HG02571 (cell line): ENCODE measurements at regions not wholly inside any gene's neighbourhood (a gene's known extent, or its start where the extent isn't known, plus 50 kb on each side); places are given as distances from the start of the nearest gene placed in this dataset.
A peak's percentile ranks its signal among the peaks of the same experiment; 100 is the strongest.
"Not testable (repeated sequence)": the region's sequence is repeated elsewhere in the genome, so short reads cannot be mapped to it uniquely, and the experiment has no call there.

Experiments
- ATAC-seq: cut with Tn5 transposase; IDR thresholded peaks from one replicate; pipeline ENCODE4 v1.9.1; 2021; ENCODE audit warnings: mild to moderate bottlenecking, moderate library complexity; ENCODE audit not compliant: unreplicated experiment

DNA sequence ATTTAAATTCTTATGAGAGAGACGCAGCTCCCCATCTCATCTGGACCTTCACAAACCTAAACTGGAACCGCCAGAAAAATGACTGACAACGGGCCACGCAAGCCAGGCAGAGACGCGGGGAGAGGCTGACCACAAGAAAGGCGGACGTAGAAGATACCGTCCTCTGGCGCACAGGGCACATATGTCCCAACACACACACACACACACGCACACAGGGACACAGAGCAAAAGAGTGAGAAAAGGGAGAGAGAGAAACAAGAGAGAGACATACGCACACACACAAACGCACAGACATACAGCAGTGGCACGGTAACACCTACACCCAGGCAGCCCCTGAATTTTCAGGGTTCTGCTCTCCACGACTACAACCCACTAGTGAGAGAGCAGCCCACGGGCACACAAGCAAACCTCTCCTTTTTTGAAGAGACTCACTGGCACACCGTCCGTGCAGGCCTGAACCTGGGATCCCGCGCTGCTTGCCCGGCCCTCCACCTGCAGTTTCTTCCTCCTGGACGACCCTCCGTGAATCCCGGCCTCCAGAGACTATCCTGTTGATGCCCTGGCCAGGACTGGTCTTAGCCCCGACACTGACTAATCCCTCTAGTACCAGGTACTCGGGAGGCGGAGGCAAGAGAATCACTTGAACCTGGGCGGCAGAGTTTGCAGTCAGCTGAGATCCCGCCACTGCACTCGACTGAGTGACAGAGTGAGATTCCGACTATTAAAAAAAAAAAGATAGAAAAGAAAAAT lies 156.5 kb upstream of the ZNF337 start:
- peak; percentile 10 for ATAC-seq

DNA sequence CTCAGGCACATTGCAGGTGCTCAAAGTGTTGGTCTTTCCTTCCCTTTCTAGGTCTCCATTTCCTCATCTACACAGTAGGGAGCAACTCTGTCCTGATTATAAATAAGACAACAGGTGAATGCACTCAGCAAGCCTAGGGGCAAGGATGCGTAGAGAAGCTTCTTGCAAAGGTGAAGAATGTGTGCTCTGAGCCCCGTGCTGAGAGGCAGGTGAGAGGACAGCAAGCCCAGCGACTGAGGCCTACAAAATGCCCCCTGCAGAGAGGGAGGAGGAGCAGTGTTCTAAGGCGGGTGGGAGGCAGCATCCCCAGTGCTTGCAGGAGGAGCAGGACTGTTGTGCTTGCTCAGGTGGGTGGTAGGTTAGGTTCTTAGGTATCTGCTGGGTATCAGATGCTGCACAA lies 153.5 kb upstream of the ZNF337 start:
- ATAC-seq, result not testable (repeated sequence)

DNA sequence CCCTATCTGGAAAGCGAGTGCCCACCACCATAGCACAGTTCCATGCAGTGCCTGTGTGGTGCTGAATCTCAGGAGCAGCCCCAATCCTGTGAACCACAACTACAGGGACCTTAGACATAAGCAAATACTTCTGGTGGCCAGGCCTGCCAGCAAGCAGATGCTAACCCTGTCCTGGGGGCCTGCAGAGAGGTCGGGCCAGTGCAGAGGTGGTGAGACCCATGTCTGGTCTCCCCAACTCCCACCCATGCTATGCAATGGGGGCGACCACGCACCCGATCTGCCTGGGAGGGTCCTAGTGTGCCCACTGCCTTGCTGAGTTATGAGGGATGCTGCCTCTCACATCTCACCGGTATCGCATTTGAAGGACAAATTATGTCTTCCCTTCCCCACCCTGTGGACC lies 151.6 kb upstream of the ZNF337 start:
- no peak for ATAC-seq

DNA sequence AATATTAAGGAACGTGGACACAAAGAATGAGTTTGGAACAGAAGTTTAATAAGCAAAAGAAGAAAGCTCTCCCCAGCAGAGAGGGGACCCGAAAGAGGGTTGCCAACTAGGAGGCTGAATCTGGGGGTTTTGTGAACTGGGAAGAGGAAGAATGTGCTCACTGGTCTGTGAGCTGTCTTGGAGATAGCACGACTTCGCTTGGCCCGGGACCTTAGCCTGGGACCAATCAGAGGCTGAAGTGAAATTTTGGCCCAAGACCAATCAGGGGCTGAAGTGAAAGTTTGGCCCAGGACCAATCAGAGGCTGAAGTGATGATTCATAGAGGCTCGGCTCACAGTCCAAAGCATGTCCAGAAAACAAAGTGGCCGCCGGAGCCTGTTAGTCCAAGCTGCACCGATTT lies 148.0 kb upstream of the ZNF337 start:
- not testable (repeated sequence) for ATAC-seq

DNA sequence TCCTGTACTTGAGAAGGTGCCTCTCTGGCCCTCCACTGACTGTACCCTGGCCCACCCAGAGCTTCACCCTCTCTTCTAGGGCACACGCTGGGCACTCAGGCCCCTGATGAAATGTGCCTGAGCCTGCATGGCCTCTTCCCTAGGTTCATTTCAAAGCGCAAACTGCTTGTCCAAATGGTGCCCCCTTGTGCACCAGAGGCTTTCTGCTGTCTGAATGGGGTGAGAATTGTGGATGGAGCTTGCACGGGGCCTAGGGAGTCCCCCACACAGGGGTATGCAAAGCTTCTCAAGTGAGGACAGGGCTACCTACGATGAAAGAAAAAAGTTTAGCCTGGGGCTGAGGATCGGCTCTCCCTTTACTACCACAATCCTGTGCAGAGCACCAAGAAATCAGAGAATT lies 116.9 kb upstream of the ZNF337 start:
- ATAC-seq, result not testable (repeated sequence)

DNA sequence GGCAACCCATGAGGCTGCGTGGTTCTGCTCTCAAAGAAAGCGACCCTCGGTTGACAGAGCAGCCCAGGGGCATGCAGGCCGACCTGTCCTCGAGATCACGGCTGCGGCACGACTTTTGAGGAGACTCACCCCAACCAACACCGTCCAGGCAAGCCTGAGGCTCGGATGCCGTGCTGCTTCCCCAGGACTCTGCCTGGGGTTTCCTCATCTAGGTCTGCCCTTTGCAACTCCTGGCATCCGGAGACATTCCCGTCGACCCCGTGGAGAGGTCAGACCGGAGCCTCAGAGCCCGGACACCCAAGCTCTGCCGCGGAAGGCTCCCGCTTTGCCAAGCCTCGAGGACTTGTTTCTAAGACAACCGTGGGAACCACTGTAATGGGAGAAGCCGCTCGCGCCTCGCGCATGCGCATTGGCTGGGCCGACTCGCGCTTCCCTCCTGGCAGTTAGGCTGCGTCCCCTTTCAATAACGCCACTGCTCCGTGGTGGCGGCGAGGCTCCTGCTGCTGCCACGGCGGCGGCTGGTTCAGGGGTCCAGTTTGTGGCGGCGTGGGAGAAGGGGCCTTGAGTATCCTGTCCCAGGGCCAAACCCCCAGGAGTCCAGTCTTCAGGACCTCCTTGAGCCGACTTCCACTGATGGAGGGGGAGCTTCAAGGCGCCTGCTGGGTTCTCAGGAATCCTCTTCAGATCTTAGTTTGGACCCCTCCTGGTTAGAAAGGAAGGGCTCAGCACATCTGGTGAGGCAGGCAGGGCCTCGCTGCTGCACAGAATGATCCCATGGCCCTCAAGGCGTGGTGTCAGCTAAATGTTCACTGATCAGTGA lies 101.7 kb upstream of the ZNF337 start:
- not testable (repeated sequence) for ATAC-seq

DNA sequence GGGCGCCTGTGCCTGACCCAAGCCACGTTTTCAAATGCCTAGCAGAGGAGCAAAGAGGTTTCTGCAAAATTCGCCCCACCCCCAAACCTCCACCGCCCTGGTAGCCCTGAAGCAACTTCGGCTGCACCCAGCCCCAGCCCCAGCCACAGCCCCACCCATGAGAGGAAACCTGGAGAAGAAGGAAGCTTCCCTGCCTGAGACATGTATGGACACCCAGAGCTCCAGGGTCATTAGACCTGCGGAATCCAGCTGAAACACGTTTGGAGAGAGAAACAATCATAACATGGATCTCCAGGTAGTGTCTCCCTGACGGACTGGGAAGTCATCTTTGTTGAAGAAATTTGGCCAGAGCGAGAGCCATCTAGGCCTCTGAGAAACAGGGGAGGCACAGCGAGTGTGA lies 100.4 kb upstream of the ZNF337 start:
- not testable (repeated sequence) for ATAC-seq

DNA sequence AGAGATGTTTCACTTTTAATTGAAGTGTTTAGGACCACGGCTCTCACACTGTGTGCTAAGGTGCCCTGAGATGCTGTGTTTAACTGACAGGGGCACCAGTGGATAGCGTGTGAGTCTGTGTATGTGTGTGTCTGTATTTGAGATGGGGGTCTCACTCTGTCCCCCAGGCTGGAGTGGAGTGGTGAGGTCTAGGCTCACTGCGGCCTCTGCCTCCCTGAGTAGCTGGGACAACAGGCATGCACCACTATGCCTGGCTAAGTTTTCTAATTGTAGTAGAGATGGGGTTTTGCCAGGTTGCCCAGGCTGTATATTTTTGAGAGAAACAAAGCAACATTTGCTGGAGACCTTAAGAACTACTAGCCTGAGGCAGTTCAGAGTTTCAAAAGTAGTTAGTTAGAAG lies 80.6 kb upstream of the ZNF337 start:
- ATAC-seq, result not testable (repeated sequence)

DNA sequence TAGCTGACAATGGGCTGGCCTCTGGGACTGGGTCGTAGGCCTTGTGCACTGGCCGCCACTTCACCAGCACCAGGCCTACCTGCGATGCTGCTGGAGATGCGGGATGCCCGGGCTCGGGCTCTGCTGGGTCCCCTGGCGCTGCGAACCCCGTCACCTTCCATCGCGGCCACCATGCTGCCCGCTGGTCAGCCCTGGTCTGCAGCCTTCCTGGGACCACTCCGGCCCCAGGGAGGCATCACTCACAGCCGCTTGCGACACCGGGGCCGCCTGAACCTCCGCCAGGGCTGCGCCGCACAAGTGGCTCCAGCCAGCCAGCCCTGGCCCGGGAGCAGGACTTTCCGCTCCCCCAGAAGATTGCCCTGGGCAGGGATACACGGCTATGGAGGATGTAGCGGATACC lies 78.1 kb upstream of the ZNF337 start:
- ATAC-seq, result not testable (repeated sequence)

DNA sequence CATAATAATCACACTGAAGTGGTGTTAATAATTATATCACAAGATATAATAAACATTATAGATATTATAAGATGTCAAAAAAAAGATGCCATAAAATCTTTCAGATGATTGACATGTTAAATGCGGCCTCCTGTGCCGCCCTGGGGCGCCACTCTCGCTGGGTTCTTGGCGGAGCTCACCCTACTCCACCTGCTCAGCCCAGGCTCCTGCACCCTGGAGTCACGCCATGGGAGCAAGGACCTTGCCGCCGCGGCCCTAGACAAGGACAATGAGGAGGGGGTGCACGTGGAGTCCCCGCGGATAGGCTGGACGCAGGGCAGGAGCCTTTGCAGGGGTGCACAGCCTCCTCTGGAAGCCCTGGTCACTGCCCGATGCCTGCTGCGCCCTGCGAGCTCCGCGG lies 77.5 kb upstream of the ZNF337 start:
- ATAC-seq, result not testable (repeated sequence)

DNA sequence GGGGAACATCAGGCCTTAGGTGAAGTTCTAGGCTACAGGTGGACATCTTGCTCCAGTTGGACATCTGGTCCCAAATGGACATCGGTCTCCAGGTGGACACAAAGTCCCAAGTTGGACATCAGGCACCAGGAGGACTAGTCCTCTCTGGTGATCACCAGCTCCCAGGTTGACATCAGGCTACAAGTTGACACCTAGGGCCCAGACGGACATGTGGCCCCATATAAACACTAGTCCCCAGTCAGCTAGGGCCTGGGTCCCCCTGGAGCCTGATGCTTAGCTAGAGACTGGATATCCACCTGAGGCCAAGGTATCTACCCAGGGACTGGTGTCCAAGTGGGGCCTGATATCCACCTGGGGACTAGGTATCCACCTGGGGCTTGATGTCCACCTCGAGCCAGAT lies 75.8 kb upstream of the ZNF337 start:
- not testable (repeated sequence) for ATAC-seq

DNA sequence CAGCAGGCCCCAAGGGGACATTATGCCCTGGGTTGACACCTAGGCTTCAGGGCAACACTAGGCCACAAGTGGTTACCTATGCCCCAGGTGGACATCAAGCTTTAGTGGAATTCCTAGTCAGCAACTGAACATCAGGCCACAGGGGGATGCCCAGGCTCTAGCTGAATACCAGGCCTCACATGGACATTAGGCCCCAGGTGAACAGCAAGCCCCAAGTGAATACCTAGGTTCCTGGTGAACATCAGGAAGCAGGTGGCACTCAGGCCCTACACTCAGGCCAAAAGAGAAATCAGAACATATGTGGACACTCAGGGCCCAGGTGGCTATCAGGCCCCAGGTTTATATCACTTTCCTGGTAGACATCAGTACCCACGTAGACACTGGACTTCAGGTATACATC lies 75.2 kb upstream of the ZNF337 start:
- ATAC-seq, result not testable (repeated sequence)

DNA sequence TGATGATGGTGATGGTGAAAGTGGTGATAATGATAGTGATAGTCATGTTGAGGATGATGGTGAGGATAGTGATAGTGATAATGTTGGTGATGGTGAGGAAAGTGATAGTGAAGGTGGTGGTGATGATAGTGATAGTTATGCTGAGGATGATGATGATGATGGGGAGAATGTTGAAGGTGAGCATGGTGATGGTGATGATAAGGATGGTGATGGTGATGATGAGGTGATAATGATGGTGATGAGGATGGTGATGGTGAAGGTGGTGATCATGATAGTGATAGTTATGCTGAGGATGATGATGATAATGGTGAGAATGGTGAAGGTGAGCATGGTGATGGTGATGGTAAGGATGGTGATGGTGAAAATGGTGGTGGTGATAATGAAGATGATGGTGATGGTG lies 64.9 kb upstream of the ZNF337 start:
- ATAC-seq, result no peak

DNA sequence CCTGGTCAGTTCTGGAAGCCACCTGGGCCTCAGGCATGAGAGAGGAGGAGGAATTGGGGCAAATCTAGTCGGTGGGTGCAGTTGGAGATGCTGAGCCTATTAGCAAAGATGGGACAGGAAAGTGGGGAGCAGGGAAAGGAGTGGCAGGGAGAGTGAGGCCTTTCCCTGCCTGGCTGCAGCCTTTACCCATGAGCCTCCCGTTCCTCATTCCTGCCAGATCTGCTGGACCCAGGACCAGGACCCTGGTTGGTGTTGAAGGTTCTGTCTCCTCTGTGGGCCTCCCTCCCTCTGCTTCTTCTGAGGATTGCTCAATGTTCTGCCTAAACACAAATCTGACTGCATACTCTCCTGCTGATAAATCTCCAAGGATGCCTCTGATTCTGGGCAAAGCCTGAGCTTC lies 64.4 kb upstream of the ZNF337 start:
- ATAC-seq, result not testable (repeated sequence)

DNA sequence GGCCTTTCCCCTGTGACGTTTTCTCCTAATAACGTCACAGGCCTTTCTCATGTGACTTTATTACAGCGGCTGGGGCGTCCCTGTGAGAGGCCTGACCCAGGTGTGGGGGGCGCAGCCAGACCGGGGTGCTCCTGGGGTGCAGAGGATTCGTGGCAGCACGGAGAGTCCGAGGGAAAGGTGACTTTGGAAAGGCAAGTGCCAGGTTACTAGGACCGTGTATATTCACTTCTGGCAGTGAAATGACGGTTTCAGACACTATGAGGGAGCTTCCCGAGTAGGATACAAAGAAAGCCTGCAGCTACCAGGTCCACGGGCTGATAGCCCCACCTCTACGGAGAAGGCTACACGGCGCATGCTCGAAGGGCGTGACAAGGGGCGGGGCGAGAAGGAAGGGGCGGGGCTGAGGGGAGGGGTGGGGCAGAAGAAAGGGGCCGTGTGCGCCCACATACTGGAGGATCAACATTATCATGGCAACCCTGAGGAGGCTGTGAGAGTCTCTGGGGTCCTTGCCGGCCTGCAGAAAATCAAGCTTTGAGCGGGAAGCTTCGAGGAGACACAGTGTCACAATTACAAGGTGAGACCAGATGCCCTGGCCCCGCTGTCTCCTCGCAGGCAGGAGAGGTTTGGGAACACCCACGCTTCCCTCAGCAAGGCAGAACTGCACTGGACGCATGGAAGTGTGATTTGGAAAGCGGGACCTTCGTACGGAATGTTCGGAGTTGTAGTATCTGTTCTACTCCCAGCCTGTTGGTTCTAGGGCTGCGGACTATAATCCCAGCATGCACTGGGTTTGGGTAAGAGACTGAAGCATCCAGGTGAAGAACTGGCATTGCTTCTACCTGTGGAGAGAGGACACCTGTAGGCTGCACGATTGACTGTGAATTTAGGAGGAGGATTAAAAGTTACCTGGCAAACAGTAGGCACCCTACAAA lies 54.4 kb upstream of the ZNF337 start:
- peak; percentile 94 for ATAC-seq

DNA sequence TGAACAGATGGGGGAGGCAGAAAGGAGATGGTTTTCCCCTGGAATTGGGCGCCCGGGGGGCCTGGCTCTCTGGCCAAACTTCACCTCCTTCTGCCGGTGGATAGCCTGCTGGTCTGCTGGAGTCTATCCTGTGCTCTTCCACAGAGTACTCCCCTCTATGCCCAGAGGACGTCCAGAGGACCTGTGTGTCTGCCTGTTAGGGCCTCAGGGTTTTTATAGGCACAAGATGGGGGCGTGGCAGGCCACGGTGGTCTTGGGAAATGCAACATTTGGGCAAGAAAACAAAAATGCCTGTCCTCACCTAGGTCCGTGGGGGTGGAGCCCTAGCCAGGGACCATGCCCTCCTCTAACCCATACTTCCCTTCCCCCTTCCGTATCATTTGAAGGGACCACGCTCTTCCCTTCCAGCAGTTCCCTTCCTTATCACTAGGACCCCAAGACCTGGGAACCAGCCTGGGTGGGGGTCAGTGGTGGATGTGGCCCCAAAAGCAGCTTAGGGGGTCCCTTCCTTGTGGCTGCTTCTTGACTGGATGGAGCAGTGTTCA lies 53.6 kb upstream of the ZNF337 start:
- no peak for ATAC-seq

DNA sequence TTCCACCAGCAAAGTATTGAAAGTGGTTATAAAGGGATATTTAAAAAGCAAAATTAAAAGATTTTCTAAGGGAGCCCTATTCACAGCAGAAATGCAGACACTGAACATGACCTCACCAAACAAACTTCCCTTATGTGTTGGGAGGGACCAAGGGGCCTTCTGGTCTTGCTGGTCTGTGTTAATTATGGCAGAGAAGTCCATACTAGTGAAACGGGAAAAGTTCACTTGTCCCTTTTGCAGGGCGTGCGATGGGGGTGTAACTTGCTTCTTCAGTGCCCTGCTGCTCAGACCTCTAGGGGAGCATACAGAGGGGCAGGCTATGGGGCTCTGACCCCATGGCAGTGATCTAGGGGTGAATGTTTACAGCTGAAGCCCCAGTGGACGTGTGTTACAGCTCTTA lies 53.0 kb upstream of the ZNF337 start:
- no peak for ATAC-seq
